DND-41 (cell line): ENCODE measurements at regions not wholly inside any gene's neighbourhood (a gene's known extent, or its start where the extent isn't known, plus 50 kb on each side); places are given as distances from the start of the nearest gene placed in this dataset.

ENCODE experiments used
- CTCF ChIP-seq: IDR thresholded peaks from 2 replicates; pipeline ENCODE4 v1.5.1; 2012; ENCODE audit warnings: borderline replicate concordance, low read length, moderate library complexity, mild to moderate bottlenecking; ENCODE audit not compliant: poor library complexity, severe bottlenecking; ENCODE audit errors: extremely low read depth
- EZH2 ChIP-seq: IDR thresholded peaks from 3 replicates; pipeline ENCODE4 v1.6.1; 2012; ENCODE audit warnings: borderline replicate concordance, low read depth, mild to moderate bottlenecking, moderate library complexity, low read length, inconsistent platforms; ENCODE audit not compliant: severe bottlenecking

- TF ChIP-seq CTCF (no peak), EZH2 (no peak)
Measured at GRCh38 chr2:74764429-74765272, 69.3 kb upstream of the HK2 start.
